Stimulated activated CD4-positive, alpha-beta T cell treated with anti-CD3 and anti-CD28 coated beads, Interleukin-15, amount 100 ng/mL, for 24 hours (primary cell): ENCODE measurements at regions not wholly inside any gene's neighbourhood (a gene's known extent, or its start where the extent isn't known, plus 50 kb on each side); places are given as distances from the start of the nearest gene placed in this dataset.

ENCODE experiments used
- DNase-seq: peaks from one replicate; pipeline ENCODE4 v3.0.0-alpha.2; 2020

GRCh38 chr10:75294031-75294437 is 58.3 kb upstream of the COMTD1 start:
- no peak for DNase-seq

DNA sequence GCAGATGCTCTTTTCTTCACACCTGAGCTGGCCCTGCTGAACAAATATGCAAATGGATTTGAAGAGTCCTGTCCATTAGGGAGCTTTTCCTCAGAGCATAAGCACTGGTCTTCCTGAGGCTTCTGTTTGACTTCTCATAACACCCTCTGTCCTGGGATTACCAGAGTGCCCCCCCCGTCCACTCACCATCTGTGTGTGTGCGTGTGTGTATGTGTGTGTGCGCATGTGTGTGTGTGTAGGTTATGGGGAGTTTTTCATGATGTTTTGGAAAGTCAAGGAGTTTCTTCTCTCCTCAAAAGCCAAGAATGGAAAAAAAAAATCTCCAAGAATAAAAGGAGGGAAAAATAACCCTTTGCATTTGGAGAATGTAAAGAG is 57.7 kb upstream of the COMTD1 start:
- no peak for DNase-seq

GRCh38 chr10:75292794-75293445 is 57.2 kb upstream of the COMTD1 start:
- no peak for DNase-seq

GRCh38 chr10:75291805-75292204 is 56.0 kb upstream of the COMTD1 start:
- DNase-seq: no peak

DNA sequence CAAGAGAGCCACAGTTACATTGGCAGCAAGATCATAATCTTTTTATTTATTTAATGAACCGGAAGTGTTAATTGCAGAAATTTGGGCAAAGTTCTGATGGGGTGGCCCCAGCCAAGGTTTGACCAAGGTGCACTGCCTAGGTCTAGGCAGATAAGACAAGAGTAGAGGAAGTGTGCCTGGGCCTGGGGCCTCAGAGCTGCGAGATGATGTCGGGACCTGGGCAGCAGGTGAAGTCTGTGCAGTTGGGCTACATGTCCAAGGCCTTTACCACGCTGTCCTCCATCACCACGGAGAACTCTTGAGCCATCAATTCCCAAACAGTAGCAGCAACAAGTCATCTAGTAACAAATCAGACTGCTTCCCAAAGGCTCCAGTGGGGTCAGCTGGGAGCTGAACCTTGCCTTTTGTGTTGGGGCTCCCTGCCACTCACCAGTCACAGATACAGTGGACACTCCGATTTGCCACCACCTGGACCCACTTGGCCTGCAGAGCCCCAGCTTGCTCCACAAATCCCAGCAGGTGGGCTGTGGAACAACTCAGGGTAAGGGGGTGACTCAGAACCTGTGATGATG is 52.5 kb upstream of the COMTD1 start:
- no peak for DNase-seq

GRCh38 chr10:75287697-75288096 is 51.9 kb upstream of the COMTD1 start:
- DNase-seq: no peak

GRCh38 chr10:75286901-75287300 is 51.1 kb upstream of the COMTD1 start:
- DNase-seq: no peak
